ENCODE measurements at regions not wholly inside any gene's neighbourhood (a gene's known extent, or its start where the extent isn't known, plus 50 kb on each side); places are given as distances from the start of the nearest gene placed in this dataset.

GRCh38 chr3:513301-513700, 316.7 kb downstream of the CHL1 start:
- TF ChIP-seq, protein P1, sequence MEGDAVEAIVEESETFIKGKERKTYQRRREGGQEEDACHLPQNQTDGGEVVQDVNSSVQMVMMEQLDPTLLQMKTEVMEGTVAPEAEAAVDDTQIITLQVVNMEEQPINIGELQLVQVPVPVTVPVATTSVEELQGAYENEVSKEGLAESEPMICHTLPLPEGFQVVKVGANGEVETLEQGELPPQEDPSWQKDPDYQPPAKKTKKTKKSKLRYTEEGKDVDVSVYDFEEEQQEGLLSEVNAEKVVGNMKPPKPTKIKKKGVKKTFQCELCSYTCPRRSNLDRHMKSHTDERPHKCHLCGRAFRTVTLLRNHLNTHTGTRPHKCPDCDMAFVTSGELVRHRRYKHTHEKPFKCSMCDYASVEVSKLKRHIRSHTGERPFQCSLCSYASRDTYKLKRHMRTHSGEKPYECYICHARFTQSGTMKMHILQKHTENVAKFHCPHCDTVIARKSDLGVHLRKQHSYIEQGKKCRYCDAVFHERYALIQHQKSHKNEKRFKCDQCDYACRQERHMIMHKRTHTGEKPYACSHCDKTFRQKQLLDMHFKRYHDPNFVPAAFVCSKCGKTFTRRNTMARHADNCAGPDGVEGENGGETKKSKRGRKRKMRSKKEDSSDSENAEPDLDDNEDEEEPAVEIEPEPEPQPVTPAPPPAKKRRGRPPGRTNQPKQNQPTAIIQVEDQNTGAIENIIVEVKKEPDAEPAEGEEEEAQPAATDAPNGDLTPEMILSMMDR (IDR thresholded peaks at IDR 0.05; ENCODE audit: insufficient read depth, low read length, poor library complexity, severe bottlenecking) = no peak
- no peak for TF ChIP-seq EZH2phosphoT487 (conservative IDR thresholded peaks at IDR 0.05; ENCODE audit: low read length)
